Neural cell (in vitro differentiated cells): ENCODE measurements at regions not wholly inside any gene's neighbourhood (a gene's known extent, or its start where the extent isn't known, plus 50 kb on each side); places are given as distances from the start of the nearest gene placed in this dataset.

Source experiments
- EP300 ChIP-seq: fragments of 450-650 bp; conservative IDR thresholded peaks from 2 replicates; pipeline ENCODE4 v1.6.1; 2014; ENCODE audit warnings: antibody characterized with exemption, mild to moderate bottlenecking, moderate library complexity; ENCODE audit not compliant: poor library complexity, severe bottlenecking
- POLR2AphosphoS5 ChIP-seq: IDR thresholded peaks from 2 replicates; pipeline ENCODE4 v1.6.1; 2012
- TF ChIP-seq, protein P1 (sequence below): fragments of 450-650 bp; IDR thresholded peaks from 2 replicates; pipeline ENCODE4 v1.5.1; 2014; ENCODE audit warnings: antibody characterized with exemption, mild to moderate bottlenecking, moderate library complexity; ENCODE audit not compliant: poor library complexity, severe bottlenecking

DNA sequence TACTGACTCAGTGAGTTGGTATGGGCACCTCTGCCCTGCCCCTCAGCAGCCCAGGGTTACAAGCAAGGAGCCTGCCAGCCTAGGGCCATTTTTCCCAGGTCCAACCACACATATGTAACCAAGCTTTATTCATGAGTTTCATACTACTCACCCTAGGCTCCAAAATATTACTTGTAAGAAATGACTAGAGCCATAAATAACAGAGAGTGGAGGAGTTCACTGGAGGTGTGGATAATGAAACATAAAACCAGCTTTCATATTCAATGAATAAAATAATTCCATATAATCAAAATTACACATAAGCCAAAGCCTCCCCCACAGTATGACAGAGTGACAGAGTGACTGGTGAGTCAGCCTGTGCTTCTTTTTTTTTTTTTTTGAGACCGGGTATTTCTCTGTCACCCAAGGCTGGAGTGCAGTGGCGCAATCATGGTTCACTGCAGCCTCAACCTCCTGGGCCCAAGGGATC, 229.8 kb upstream of the SASH1 start:
- TF ChIP-seq, protein P1, sequence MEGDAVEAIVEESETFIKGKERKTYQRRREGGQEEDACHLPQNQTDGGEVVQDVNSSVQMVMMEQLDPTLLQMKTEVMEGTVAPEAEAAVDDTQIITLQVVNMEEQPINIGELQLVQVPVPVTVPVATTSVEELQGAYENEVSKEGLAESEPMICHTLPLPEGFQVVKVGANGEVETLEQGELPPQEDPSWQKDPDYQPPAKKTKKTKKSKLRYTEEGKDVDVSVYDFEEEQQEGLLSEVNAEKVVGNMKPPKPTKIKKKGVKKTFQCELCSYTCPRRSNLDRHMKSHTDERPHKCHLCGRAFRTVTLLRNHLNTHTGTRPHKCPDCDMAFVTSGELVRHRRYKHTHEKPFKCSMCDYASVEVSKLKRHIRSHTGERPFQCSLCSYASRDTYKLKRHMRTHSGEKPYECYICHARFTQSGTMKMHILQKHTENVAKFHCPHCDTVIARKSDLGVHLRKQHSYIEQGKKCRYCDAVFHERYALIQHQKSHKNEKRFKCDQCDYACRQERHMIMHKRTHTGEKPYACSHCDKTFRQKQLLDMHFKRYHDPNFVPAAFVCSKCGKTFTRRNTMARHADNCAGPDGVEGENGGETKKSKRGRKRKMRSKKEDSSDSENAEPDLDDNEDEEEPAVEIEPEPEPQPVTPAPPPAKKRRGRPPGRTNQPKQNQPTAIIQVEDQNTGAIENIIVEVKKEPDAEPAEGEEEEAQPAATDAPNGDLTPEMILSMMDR = no peak
- no peak for TF ChIP-seq POLR2AphosphoS5
- TF ChIP-seq EP300 = no peak
